Tibial nerve (tissue), 4 donors: ENCODE measurements at regions not wholly inside any gene's neighbourhood (a gene's known extent, or its start where the extent isn't known, plus 50 kb on each side); places are given as distances from the start of the nearest gene placed in this dataset.

Experiments used
- CTCF ChIP-seq, 5 experiments: fragments of 200-600 bp in 3 of 5; fragments of 450-650 bp in 2 of 5; sonication (generic) in 3 of 5; IDR thresholded peaks; one replicate each; pipeline ENCODE4 v1.5.1; 2016 to 2019; ENCODE audit warnings: antibody characterized with exemption in 5 of 5, mild to moderate bottlenecking in 3 of 5, moderate library complexity in 2 of 5
- EP300 ChIP-seq, 2 donors: sonication (generic); formaldehyde crosslinking; IDR thresholded peaks; one replicate each; pipeline ENCODE4 v1.6.1; 2017; ENCODE audit warnings: antibody characterized with exemption in 2 of 2, mild to moderate bottlenecking in 1 of 2
- POLR2A ChIP-seq, 2 donors: fragments of 450-650 bp; IDR thresholded peaks; one replicate each; pipeline ENCODE4 v1.6.1; 2017; ENCODE audit warnings: antibody characterized with exemption in 2 of 2, mild to moderate bottlenecking in 2 of 2, moderate library complexity in 2 of 2

DNA sequence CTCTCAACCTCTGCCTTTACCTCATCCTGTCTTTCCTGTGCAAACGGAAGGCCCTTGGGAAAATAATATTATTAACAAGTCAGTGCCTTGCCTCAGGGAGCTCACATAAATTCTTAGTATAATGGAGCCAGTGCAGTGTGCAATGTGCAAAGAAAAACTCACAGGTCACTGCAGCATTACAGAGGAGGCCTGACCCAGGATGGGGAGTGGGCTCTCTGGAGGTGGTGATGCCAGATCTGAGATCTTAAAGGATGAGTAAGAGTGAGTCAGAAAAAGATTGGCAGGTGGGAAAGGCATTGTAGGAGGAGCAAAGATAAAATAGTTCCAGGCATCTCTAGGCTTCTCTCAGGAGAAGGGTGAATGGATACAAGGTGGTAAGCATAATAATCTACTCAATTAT lies 185.6 kb upstream of the ADAMTS9 start:
- TF ChIP-seq POLR2A (IDR thresholded peaks at IDR 0.05), result no peak
- no peak for TF ChIP-seq CTCF (IDR thresholded peaks at IDR 0.05)
- TF ChIP-seq EP300 (IDR thresholded peaks at IDR 0.05), result no peak
